ENCODE measurements at regions not wholly inside any gene's neighbourhood (a gene's known extent, or its start where the extent isn't known, plus 50 kb on each side); places are given as distances from the start of the nearest gene placed in this dataset.

GRCh38 chr12:31781894-31782540 is 53.2 kb upstream of the AMN1 start:
- no peak for DNase-seq (ENCODE audit: low read depth, low spot score)

- DNase-seq (ENCODE audit: low read depth, low spot score): no peak
Observed at GRCh38 chr12:31780096-31780495, 51.3 kb upstream of the AMN1 start.

DNA sequence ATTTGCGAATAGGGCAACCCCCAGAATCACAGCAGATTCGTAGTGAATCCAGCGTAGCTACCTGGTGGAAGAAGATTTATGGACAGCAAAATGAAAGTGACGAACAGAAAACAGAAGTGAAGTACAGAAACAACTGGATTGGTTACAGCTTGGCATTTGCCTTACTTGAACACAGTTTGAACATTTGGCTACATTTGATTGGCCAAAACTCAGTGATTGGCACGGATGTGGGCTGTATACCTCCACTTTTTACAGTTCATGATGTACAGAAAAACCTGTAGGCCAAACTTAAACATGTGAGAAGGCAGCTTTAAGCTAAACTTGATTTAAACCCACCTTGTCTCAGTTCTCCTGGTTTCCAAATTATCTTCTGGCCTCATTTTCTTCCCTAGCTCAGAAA is 49.9 kb upstream of the AMN1 start:
- no peak for DNase-seq (ENCODE audit: low read depth, low spot score)

Data from iPS DF 19.7 (cell line).